WI38 (cell line): ENCODE measurements at regions not wholly inside any gene's neighbourhood (a gene's known extent, or its start where the extent isn't known, plus 50 kb on each side); places are given as distances from the start of the nearest gene placed in this dataset.

Experiments
- H3K4me3 ChIP-seq: 2 replicates; pipeline ENCODE4 v1.5.1; 2011; ENCODE audit warnings: low read depth, mild to moderate bottlenecking, control low read depth, low read length
- TF ChIP-seq, protein P1 (sequence below): IDR thresholded peaks from 2 replicates; pipeline ENCODE4 v1.5.1; 2012; ENCODE audit warnings: low read depth, mild to moderate bottlenecking, control low read depth, low read length

GRCh38 chr12:38139456-38139855 lies 177.1 kb upstream of the ALG10B start:
- H3K4me3 ChIP-seq: no peak overlapping the region
- TF ChIP-seq, protein P1, sequence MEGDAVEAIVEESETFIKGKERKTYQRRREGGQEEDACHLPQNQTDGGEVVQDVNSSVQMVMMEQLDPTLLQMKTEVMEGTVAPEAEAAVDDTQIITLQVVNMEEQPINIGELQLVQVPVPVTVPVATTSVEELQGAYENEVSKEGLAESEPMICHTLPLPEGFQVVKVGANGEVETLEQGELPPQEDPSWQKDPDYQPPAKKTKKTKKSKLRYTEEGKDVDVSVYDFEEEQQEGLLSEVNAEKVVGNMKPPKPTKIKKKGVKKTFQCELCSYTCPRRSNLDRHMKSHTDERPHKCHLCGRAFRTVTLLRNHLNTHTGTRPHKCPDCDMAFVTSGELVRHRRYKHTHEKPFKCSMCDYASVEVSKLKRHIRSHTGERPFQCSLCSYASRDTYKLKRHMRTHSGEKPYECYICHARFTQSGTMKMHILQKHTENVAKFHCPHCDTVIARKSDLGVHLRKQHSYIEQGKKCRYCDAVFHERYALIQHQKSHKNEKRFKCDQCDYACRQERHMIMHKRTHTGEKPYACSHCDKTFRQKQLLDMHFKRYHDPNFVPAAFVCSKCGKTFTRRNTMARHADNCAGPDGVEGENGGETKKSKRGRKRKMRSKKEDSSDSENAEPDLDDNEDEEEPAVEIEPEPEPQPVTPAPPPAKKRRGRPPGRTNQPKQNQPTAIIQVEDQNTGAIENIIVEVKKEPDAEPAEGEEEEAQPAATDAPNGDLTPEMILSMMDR: no peak

GRCh38 chr12:38141239-38141638 lies 175.3 kb upstream of the ALG10B start:
- TF ChIP-seq, protein P1: no peak
- no peak overlapping the region for H3K4me3 ChIP-seq

DNA sequence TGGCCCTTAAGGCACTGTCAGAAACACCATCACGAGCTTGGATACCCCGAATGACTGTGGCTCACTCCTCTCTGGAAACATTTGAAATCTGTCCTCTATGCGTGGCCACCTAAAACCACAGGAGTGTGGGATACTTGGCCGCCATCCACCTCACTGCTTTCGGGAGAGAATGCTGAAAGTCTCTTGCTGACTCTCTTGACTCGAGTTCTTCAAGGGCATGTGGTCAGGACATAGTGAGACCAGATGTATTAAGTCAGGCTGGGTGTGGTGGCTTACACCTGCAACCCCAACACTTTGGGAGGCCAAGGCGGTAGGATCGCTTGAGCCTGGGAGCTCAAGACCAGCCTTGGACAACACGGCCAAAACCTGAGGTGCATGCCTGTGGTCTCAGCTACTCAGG lies 174.7 kb upstream of the ALG10B start:
- TF ChIP-seq, protein P1: no peak
- H3K4me3 ChIP-seq: no peak overlapping the region

DNA sequence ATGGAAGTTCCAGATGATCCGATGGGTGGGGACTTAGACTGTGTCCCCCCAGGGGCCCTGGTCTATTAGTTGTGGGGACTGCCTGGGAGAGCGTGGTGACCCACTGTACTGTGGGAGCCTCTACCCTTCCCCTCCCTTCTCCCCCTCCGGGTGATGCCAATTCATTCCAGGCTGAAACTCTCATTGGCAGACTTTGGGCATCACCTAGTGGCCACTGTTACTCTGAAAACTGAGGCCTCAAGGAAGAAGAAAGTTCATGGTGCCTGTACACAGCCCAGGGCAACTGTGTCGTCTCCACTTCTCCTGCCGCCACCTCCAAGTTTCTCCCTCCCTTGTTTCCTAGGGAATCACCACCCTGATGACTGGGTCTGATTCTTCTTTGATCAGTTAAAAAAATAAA lies 173.6 kb upstream of the ALG10B start:
- TF ChIP-seq, protein P1: no peak
- no peak overlapping the region for H3K4me3 ChIP-seq

GRCh38 chr12:38144049-38144448 lies 172.5 kb upstream of the ALG10B start:
- TF ChIP-seq, protein P1: no peak
- H3K4me3 ChIP-seq: no peak overlapping the region

DNA sequence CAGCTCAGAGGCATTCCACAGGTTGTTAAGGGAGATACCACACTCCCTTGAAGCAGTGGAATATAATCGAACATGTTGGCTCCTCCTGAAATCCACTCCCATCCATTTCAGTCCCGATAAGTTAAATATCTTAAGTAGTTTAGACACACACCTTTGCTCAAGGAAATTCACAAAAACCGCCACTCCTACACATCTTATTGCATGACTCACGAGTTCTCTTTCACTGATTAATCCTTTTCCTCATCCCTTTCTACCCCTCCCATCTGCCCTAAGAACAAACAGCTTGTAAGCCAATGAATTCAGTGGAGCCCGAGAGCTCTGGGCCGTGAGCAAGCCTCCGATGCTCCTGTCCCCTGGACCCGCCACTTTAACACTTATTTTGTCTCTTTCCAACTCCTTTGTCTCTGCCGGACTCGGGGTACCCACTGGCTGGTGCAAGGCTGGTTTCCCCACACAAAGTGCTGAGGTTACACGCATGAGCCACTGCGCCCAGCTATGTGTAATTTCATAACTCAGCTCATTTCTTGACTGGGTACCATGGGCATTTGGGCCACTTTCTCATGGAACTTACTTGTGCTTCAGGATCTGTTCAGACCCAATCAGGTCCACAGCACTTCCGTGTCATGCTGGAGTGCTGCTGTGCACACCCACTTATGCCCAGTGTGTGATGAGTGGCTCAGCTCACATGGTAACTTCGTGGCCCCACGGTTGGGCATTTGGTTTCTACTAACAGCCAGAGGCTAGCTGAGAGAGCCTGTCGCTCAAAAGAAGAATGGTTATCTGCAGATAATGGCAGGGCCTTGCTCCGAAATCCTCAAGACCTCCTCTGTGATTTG lies 171.8 kb upstream of the ALG10B start:
- TF ChIP-seq, protein P1: no peak
- no peak overlapping the region for H3K4me3 ChIP-seq

DNA sequence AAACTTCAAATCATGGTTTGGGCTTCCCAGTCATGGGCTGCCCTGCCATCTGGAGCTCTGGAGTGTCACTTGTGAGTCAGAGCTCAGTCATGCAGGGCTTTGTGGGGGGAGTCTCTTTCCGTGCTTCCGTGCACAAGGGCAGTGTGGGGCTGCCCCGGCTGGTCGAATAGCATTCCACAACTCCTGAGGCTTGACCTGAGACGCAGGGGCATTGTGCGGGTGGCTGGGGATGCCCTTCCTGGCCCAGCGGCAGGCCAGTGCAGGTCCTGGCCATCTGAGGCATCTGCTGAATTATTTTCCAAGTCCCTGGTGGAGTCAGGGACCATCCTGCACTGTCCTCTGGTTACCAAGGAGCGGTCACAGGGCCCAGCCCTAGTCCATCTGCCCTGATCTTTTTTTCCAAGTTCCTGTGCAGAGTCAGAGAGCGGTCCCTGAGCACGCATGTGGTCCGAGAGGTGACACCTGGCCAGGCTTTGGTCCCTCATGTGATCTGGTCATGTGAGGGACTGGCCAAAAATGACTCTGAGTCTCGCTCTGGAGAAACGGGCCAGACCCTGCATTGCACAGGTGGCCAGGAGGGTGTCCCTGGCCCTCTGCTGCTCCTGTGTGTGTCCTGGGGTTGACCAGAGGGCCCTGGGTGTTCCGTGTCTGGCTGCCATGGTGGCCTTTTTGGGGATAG lies 167.0 kb upstream of the ALG10B start:
- H3K4me3 ChIP-seq: no peak overlapping the region
- TF ChIP-seq, protein P1: no peak
